Activated CD8-positive, alpha-beta T cell treated with anti-CD3 and anti-CD28 coated beads for 36 hours (primary cell): ENCODE measurements at regions not wholly inside any gene's neighbourhood (a gene's known extent, or its start where the extent isn't known, plus 50 kb on each side); places are given as distances from the start of the nearest gene placed in this dataset.
"Not testable (repeated sequence)": the region's sequence is repeated elsewhere in the genome, so short reads cannot be mapped to it uniquely, and the experiment has no call there.

Experiments
- ATAC-seq: fragments of 200-7000 bp; cut with Tn5 transposase; one replicate; pipeline ENCODE4 v1.10.0; 2021; ENCODE audit warnings: mild to moderate bottlenecking, moderate library complexity
- CTCF ChIA-PET: fragments of 350-600 bp; sonication (Branson Sonifier 250); formaldehyde crosslinking; loops from one replicate; lab custom pipeline; 2021; ENCODE audit warnings: antibody characterized with exemption; lab: Charles Lee
- POLR2A ChIA-PET: fragments of 350-600 bp; sonication (Branson Sonifier 250); formaldehyde crosslinking; loops from one replicate; lab custom pipeline; 2021; ENCODE audit warnings: antibody characterized with exemption; lab: Charles Lee
- DNase-seq: peaks from one replicate; pipeline ENCODE4 v3.0.0-alpha.2; 2020
- H3K27ac Mint-ChIP-seq: one replicate; pipeline ENCODE4 v1.8.0; 2021; ENCODE audit warnings: mild to moderate bottlenecking, mixed read lengths
- H3K27me3 Mint-ChIP-seq: one replicate; pipeline ENCODE4 v1.8.0; 2021; ENCODE audit warnings: mixed read lengths
- H3K36me3 Mint-ChIP-seq: one replicate; pipeline ENCODE4 v1.8.0; 2021; ENCODE audit warnings: low read depth, mixed read lengths
- H3K4me1 Mint-ChIP-seq: one replicate; pipeline ENCODE4 v1.8.0; 2021; ENCODE audit warnings: low read depth, mixed read lengths
- H3K4me3 Mint-ChIP-seq: one replicate; pipeline ENCODE4 v1.8.0; 2021; ENCODE audit warnings: mild to moderate bottlenecking, moderate library complexity, mixed read lengths
- H3K9me3 Mint-ChIP-seq: one replicate; pipeline ENCODE4 v1.8.0; 2021; ENCODE audit warnings: mixed read lengths
- CTCF ChIP-seq: fragments of 200-600 bp; IDR thresholded peaks from one replicate; pipeline ENCODE4 v1.8.0; 2022; ENCODE audit warnings: antibody characterized with exemption, mild to moderate bottlenecking
- intact Hi-C: fragments of 100-400 bp; cut with micrococcal nuclease; formaldehyde crosslinking; loops from one replicate; pipeline ENCODE4 v1.10.0; 2022

- CTCF ChIA-PET, result no interaction called here
- Mint-ChIP-seq H3K36me3 (no peaks in the 10 kb centered on the region), H3K9me3 (no peaks in the 10 kb centered on the region), H3K27ac (no peak overlapping the region), H3K27me3 (no peaks in the 10 kb centered on the region), H3K4me3 (no peak overlapping the region), H3K4me1 (peaks cover 19% of the 10 kb centered on the region)
- ATAC-seq (no peak), DNase-seq (no peak)
- no peak for TF ChIP-seq CTCF
- intact Hi-C loops, result loop anchor here (10.0 kb wide), 1 partner anchor 122 kb away; no protein-coding TSS in a partner anchor
- POLR2A ChIA-PET, result no interaction called here
These were observed 251.5 kb upstream of the RASGEF1B start for GRCh38 chr4:81723019-81723884.

- intact Hi-C loops, result loop anchor here (10.0 kb wide), 1 partner anchor 122 kb away; no protein-coding TSS in a partner anchor
- no peaks in the 10 kb centered on the region for H3K9me3 Mint-ChIP-seq
- no peaks in the 10 kb centered on the region for H3K36me3 Mint-ChIP-seq
- TF ChIP-seq CTCF, result no peak
- CTCF ChIA-PET, result no interaction called here
- ATAC-seq (no peak), DNase-seq (no peak)
- H3K4me3 Mint-ChIP-seq, result no peak overlapping the region
- peaks cover 19% of the 10 kb centered on the region for H3K4me1 Mint-ChIP-seq
- no peak overlapping the region for H3K27ac Mint-ChIP-seq
- no peaks in the 10 kb centered on the region for H3K27me3 Mint-ChIP-seq
- POLR2A ChIA-PET, result no interaction called here
These were observed 250.7 kb upstream of the RASGEF1B start for GRCh38 chr4:81722290-81722851.

- Mint-ChIP-seq H3K36me3 (no peaks in the 10 kb centered on the region), H3K4me3 (no peak overlapping the region), H3K27me3 (peaks cover 8% of the 10 kb centered on the region), H3K4me1 (peaks cover 4% of the 10 kb centered on the region), H3K27ac (no peak overlapping the region), H3K9me3 (no peaks in the 10 kb centered on the region)
- DNase-seq (no peak), ATAC-seq (no peak)
- TF ChIP-seq CTCF, result no peak
- intact Hi-C loops, result no loop called here
- ChIA-PET CTCF (interaction anchor here (1.4 kb wide), 1 partner anchor 249 kb away, joined by 4 read pairs; no protein-coding TSS in a partner anchor), POLR2A (no interaction called here)
These were observed 244.1 kb upstream of the RASGEF1B start for GRCh38 chr4:81715757-81716156.

DNA sequence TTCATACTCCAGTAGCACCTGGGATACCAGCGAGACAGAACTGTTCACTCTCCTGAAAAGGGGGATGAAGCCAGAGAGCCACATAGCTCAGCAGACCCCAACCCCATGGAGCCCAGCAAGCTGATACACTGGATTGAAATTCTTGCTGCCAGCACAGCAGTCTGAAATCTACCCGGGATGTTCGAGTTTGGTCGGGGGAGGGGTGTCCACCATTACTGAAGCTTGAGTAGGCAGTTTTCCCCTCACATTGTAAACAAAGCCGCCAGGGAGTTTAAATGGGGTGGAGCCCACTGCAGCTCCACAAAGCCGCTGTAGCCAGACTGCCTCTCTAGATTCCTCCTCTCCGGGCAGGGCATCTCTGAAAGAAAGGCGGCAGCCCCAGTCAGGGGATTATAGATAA lies 243.7 kb upstream of the RASGEF1B start:
- H3K27ac Mint-ChIP-seq, H3K4me3 Mint-ChIP-seq, DNase-seq, H3K27me3 Mint-ChIP-seq, intact Hi-C loops, POLR2A ChIA-PET, H3K36me3 Mint-ChIP-seq, H3K9me3 Mint-ChIP-seq, ATAC-seq, H3K4me1 Mint-ChIP-seq: not testable (repeated sequence)
- CTCF ChIA-PET, result interaction anchor here (1.4 kb wide), 1 partner anchor 248 kb away, joined by 4 read pairs; no protein-coding TSS in a partner anchor

DNA sequence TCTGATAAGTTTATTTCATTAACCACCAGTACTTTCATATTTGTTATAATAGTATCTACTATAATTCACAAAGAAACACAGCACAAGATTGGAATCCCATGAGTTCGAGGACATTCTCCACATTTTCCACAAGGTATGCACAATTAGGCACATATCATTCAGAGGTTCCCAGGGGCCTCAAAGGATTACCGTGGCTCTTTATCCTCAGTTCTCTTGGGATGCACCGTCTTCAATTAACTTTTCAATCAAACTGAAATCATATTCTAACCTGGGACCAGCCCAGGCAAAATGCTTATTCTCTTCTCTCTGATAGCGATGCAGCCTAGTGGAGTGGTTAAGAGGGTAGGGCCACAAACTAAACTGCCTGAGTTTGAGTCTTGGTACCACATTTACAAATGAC lies 242.6 kb upstream of the RASGEF1B start:
- H3K4me3 Mint-ChIP-seq, result no peak overlapping the region
- ChIA-PET POLR2A (no interaction called here), CTCF (interaction anchor here (1.4 kb wide), 1 partner anchor 247 kb away, joined by 4 read pairs; no protein-coding TSS in a partner anchor)
- peaks cover 4% of the 10 kb centered on the region for H3K4me1 Mint-ChIP-seq
- no peaks in the 10 kb centered on the region for H3K36me3 Mint-ChIP-seq
- H3K9me3 Mint-ChIP-seq, result no peaks in the 10 kb centered on the region
- ATAC-seq, result no peak
- no peak for DNase-seq
- intact Hi-C loops, result no loop called here
- H3K27ac Mint-ChIP-seq, result no peak overlapping the region
- H3K27me3 Mint-ChIP-seq, result peaks cover 8% of the 10 kb centered on the region
- TF ChIP-seq CTCF, result no peak
